Stimulated activated CD8-positive, alpha-beta memory T cell treated with anti-CD3 and anti-CD28 coated beads, Interleukin-15, amount 100 ng/mL, for 48 hours (primary cell): ENCODE measurements at regions not wholly inside any gene's neighbourhood (a gene's known extent, or its start where the extent isn't known, plus 50 kb on each side); places are given as distances from the start of the nearest gene placed in this dataset.

Source experiments
- DNase-seq, 2 donors: peaks; one replicate each; pipeline ENCODE4 v3.0.0-alpha.2; 2020; ENCODE audit warnings: low read depth in 2 of 2

DNA sequence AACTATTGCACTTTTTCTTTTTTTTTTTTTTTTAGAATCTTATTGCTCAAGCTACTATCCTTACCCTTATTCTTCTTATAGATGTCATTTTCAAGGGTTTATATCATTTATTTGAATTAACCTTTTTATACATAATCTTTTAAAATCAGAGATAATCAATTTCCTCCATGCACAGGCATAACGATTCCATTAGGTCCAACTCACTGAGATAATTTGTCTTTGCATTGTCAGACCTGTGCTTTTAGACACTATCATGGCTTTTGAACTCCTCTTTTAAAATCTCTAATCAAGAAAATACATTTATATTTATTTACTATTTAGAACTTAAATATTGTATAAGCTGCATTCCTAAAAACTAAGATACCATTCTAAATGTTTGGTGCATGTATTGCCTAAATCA lies 1454.9 kb downstream of the ZPLD1 start:
- no peak for DNase-seq

DNA sequence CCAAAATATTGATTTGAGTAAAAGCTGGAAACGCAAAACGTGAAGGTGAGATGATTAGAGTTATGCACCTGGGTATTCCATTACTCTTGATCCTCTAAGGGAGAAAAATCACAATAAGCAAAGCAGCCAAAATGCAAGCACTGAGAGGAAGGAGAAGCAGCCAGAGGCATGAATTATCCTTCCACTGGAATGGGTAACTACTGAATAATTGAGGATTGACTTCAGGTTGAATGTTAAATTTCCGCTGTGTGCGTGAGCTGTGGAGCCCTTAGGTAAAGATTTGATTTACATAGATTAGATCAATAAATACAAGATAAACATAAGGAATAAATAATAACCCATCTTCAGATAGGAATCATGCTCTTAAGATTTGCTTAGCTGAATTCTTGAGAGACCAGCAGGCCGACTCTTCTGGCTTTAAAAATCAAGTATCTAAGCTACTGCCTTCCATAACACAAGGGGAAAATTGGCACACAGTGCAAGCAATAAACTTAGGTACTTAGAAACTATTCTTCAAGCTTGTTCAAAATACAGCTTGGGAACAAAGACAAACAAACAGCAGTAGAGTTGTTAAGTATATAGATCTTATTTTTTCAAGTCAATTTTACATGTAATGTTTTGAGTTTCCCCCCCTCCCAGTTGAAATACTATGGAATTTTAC lies 1459.5 kb downstream of the ZPLD1 start:
- DNase-seq = no peak

DNA sequence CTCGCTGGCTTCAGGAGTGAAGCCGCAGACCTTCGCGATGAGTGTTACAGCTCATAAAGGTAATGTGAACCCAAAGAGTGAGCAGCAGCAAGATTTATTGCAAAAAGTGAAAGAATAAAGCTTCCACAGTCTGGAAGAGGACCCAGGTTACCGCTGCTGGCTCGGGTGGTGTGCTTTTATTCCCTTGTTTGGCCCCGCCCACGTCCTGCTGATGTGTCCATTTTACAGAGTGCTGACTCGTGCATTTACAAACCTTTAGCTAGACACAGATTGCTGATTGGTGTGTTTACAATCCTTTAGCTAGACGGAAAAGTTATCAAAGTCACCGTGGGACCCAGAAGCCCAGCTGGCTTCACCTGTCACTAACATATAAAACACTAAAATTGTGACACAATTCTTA lies 1464.5 kb downstream of the ZPLD1 start:
- no peak for DNase-seq

DNA sequence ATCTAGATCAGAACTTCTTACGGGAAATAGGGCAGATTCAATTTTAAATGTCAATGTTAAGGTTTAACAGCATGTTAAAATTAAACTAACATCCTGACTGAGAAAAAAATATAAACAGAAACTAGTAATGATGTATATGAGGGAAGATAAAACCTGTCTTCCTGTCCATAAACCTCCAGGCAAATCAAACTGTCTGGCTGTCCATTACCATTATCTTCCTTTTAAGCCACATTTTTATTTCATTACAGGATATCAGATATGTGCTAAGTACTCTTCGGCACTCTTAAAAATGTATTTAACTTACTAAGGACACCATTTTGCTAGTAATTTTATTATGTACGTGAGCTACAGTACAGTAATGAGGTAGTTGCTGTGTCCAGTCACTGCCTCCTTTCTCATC lies 1461.7 kb upstream of the ALCAM start:
- DNase-seq = no peak

DNA sequence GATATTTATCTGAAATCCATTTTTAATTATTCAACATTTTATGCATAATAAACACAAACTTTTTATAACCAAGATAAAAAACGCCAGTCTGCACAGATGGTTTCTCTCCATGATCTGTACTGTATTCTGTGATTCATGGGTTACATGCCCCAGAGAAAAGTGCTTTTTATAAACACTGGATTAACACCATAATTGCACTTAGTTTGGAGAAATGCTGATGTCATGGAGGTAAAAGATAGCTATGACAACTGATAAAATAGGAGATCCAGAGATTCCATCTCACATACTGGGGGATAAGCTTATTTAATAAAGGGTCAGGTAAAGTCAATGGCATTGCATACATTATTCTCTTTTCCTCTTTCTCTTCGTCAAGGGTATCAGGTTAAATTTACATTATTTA lies 1460.4 kb upstream of the ALCAM start:
- no peak for DNase-seq

DNA sequence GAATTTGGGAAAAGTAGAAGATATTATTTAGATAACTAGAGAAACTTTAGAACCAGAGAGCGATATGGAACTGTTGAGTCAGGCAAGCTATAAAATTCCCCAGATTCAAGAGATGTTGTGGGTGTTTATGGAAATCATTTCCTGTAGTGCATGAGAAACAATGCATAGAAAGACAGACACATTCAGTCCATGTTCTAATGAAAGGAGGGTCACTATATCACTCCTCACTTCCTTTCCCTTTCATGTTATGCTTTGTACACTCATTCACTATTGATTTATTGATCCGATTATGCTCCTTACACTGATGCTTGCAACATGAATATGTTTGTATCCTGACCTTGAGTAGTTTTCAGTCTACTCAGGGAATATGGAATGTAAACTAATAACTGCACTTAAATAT lies 1459.9 kb upstream of the ALCAM start:
- DNase-seq = no peak

DNA sequence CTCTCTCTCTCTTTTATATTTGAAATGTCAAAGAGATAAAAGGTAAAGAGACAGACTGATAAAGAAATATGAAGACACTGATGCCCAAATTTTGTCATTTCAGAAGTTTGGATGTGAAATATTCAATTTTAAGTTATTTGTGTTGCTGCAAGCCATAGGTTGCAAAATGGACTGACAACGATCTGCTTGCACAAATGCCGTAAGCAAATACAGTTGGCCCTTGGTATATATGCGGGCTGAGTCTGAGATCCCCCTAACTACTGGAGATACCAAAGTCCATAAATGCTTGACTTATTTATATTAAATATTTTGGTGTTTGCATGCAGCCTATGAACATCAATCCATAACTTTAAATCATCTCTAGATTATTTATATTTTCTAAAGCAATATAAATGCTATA lies 1459.1 kb upstream of the ALCAM start:
- no peak for DNase-seq

DNA sequence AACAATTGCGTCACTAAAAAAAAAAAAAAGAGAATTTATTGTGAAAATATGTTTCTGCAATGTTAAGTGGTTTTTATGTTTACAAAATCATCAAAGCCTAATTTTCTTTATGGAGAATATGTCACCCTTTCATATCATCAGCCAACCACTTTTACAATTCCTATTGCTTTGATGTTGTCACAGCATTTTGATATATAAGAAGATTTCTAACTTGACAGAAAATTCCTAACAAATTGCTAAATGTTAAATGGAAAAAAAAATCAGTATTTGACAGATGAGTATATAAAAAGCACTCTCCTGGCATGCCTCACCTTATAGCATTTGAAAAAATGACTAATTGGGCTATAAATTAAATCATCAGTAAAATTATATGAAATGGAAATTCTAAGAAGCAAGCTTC lies 1457.3 kb upstream of the ALCAM start:
- DNase-seq = no peak

DNA sequence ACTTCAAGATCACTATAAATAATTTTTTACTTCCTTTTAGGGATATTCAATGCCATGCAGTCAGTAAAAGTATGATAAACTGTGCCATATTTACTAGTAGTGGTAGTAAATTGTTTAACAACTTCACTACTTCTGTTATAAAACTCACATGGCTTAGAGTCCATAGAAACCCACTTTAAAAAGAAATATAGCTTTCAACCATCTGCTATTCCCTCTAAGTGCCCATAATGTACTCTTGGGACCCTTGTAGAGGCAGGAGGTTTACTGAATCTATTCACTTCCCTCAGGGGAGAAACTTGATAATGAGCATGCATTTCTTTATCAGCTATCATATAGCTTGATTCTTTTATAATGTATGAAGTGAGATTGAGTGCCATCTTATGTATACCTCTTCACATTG lies 1448.4 kb upstream of the ALCAM start:
- no peak for DNase-seq

DNA sequence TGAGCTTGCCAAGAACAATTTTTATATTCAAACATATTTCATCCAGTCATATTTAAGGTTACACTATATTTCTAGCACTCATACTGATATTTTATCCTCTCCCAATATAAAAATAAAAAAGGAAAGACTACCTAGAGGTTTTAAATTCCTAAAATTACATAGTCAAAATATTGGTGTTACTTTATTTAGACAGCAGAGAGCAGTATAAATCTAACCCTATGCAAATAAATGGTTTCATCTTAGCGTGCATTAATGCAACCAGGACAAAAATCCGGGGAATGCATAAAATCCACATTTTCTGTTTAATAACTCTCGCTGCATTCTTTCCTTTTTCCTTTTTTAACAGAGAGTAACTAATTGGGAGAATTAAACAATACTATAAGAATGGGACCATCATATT lies 1447.4 kb upstream of the ALCAM start:
- no peak for DNase-seq

DNA sequence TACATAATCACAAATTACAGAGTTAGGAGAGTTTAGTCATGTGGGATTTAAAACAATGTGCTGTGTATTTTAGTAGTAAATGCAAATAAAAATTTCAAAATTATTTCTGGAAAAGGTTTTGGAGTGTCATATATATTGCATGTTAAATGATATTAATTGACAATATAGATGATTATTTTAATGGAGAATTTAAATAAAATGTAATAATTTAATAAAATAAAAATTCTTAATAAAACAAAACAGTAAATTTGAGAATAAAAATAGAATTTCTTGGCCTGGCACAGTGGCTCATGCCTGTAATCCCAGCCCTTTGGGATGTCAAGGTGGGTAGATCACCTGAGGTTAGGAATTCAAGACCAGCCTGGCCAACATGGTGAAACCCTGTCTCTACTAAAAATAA lies 1442.8 kb upstream of the ALCAM start:
- DNase-seq = no peak

DNA sequence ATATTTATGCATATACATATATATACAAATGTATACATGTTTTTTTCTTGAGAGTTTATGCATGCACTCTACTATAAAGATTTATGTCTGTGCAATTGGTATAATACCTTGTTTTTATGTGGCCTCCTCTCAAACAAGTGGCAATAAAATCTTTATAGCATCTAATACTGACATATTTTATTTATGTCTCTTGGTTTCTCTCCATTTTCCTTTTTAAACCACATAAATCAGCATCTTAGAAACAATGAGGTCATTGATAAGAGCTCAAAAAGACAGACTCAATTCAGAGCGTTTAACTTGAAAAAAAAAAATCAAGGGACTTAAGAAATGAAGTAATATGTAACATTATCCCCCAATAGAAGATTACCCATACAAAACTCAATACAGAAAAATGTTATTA lies 1442.2 kb upstream of the ALCAM start:
- no peak for DNase-seq

DNA sequence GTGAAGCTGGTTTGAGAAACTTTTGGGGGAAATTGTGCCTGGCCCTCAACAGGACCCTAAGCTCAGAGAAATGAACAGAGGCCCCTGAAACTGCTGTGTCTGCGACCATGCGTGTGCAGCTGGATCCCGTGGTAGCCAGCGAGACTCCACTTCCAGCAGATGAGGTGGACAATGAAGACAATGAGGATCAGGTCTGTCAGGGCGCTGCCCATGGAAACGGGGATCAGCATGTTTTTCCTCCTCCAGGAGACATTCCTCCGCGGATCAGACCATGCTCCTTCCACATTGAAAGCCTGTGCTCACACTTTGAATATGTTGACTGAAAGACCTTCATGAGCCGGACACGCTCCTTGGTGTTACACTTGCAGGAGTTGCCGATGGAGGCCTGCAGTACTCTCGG lies 1439.8 kb upstream of the ALCAM start:
- DNase-seq = no peak

DNA sequence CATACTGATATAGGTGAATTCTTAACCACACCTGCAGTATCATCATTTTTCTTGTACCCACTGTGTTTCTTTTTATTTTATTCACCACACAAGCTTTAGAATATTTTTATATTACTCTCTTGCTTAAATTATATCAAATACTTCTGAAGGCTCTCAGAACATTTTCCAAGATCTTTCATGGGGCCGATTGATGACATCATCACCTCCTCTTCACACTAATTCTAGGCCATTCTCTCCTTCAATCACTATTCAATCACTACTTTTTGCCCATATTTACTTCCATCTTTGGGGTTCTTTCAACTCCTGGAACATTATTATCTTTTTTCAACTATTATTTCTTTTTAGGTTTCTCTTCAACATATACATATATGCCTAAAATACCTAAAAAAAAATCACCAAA lies 1438.8 kb upstream of the ALCAM start:
- no peak for DNase-seq

DNA sequence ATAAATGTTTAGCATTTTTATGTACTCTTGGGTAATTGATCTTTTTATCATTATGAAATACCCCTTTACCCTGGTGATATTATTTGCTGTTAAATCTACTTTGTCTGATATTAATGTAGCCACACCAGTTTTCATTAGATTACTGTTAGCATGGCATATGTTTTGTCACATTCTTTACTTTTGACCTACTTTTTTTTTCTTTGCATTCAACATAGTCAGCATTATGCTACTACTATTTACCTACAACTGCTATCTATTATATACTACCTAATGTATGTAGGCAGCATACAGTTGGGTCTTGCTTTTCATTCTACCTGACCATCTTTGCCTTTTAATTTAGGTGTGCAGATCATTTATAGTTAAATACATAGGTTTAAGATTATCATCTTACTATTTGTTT lies 1429.6 kb upstream of the ALCAM start:
- no peak for DNase-seq

DNA sequence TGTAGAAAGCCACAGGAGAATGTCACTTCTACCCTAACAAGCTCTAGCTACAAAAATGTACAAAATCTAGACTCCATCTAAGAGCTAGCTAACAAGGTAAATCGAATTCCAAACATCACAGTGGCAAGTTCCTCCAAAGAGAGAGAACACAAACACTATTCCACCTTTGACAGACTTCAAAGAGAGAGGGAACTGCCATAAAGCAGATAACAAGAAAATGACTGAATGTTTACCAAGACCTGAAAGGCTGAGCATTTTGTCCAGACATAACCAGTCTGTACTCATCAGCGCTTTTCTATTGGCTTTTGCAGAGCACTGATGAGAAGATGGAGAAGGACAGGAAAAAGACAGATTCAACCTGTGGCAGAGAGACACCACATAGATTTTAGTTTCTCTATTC lies 1419.6 kb upstream of the ALCAM start:
- no peak for DNase-seq

DNA sequence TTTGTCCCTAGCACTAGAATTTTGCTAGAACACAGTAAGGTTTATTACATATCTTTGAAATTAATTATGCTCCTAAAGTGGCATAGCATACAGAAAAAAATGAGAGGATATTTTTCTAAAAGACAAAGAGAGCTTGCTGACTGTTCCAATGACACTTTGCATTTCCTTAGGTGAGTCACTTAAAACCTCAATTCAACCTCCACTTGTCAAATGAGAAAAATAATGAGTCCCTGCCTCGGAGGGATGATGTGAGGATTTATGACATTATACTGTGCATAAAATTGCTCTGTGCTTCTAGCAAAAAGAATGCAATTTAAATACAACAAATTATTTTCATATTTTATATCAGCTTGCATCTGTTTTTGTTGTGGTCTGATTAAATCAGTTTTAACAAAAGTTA lies 1417.0 kb upstream of the ALCAM start:
- DNase-seq = no peak

DNA sequence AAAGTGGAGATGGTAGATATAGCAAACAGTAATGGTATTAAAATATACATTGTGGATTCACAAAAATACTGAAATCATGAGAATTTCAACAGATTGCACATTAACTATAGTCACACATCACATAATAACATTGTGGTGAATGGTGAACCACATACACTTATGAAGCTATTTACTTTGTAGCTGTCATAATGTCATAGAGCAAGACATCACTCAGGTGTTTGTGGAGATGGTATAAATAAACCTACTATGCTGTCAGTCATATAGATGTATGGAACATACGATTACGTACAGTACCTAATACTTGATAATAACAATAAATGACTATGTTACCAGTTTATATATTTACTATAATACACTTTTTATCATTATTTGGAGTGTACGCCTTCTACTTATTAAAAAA lies 1416.0 kb upstream of the ALCAM start:
- no peak for DNase-seq

DNA sequence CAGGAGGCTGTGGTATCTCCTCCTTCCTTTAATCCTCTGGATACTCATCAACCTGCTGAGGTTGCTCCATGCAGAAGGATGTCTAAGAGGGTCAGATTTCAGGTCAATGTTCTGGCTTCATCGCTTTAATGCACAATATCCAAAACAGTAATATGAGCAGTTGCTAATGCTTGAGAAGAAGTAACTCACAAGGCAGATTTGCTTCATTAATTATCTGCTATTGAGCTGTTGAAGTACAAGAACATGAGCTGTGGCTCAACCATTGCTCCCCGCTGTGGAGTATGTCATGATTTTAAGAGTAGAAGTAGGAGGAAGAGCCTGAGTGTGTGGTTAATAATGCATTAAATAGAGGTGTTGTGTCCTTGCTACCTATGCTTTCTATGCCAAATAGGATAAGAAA lies 1412.9 kb upstream of the ALCAM start:
- DNase-seq = no peak

DNA sequence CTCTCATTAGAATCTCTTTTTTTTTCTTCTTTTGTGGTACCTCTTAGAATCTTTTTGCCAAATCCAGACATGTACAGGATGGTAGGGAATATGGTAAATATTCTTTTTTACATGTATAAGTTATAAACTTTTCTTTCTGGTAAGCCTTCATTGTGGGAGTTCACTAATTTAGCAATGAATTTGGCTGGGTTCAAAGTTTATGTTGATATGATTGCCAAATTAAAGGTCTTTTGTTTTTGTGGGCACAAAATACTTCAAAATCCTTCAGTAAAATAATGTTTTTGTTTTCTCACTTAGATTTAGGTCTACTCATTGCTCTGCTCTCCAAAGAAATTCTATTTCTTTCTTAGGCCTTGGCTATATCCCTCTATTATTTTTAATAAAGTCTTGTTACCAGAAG lies 1405.9 kb upstream of the ALCAM start:
- no peak for DNase-seq

DNA sequence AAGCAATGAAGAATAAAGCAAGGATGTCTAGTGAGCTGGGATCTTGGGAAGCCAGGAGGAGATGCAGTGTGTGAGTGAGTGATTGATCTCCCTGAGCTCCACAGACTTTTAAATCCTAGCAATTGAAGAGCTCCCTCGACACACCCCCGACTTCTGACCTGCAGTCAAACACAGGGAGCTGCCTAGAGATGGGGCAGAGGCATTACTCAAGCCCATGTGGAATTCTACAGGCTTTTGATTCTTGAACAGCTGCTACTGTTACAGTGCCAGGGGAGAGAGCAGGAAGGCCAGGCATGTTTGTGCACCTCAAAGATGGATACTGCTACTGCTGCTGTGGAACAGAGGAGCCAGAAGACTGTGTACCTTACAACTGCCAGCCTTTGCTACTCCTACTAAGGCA lies 1403.1 kb upstream of the ALCAM start:
- no peak for DNase-seq

DNA sequence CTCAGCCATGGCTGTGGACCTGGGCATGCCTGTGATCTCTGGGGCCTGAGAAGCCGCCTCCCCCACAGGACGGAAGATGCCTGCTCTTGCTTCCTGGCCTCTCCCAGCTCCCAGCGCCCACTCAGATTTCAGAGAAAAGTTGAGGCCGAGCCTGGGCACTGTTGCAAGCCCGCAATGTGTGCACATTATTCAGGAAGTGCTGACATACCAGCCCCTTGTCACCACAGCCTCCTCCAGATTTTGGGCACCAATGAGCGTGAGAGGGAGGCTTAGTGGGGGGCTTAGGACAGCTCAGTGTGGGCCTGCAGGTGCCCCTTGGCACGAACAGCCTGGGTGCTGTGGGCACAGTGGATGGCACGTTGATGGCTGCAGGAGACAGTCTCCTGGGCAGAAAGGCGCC lies 1400.9 kb upstream of the ALCAM start:
- DNase-seq = no peak

DNA sequence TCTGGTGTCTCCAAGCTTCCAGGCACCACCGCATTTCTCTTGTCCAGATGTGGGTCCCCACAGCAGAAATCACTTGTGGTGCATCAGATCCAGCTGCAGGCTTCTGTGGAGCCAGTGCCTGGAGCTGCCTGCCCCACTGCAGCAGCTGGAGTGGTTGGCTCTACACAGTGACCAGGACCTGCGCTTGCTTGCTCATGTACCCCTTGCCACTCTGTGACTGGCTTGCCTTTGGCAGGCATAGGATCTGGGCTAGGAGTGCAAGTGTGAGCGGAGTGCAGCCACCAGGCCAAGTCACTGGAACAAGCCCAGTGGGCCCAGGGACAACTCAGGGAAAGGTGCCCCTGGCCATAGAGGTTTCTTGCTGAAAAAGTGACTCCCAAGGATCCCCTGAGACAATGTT lies 1400.0 kb upstream of the ALCAM start:
- DNase-seq = no peak

DNA sequence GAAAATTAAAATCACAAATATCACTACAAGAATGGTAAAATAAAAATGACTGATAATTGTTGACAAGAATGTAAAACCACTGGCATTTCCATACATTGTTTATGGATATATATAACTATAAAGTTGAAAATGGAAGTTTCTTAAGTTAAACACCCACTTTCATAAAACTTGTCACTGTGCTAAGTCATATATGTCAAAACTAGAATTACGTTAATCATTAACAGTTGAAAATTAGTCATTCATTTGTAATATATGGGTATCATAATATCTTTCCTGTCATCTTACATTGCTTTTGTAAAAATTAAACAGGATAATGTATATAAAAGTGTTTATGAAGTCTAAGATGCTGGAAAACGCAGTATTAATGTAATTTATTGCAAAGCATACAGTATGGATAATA lies 1398.6 kb upstream of the ALCAM start:
- no peak for DNase-seq

DNA sequence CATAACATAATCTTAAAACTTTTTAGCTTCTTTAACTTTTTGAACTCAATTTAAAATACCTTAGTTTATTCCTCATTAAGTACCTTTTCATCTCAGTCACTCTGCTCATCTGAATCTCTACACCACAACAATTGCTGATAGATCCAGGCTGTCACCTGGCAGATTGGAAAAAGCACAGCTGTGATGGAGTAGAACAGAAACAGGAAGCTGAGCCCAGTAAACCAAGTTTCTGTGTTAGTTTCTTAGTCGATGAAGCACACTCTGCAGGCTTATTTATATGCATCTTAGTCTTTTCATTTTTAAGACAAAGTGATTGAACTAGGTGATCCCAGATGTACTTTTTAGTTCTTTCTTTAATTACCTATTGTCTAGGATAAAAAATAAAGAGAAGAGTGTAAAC lies 1398.0 kb upstream of the ALCAM start:
- DNase-seq = no peak
